IPS-18c (cell line): ENCODE measurements at regions not wholly inside any gene's neighbourhood (a gene's known extent, or its start where the extent isn't known, plus 50 kb on each side); places are given as distances from the start of the nearest gene placed in this dataset.

Source experiments
- H3K4me3 ChIP-seq: 2 replicates; pipeline ENCODE4 v1.7.0; 2013; ENCODE audit warnings: low read depth, mild to moderate bottlenecking, low read length, moderate library complexity; ENCODE audit not compliant: insufficient read depth
- H3K9me3 ChIP-seq: one replicate; pipeline ENCODE4 v1.6.1; 2013; ENCODE audit warnings: mild to moderate bottlenecking, low read length, moderate library complexity; ENCODE audit not compliant: control insufficient read depth, insufficient read depth

DNA sequence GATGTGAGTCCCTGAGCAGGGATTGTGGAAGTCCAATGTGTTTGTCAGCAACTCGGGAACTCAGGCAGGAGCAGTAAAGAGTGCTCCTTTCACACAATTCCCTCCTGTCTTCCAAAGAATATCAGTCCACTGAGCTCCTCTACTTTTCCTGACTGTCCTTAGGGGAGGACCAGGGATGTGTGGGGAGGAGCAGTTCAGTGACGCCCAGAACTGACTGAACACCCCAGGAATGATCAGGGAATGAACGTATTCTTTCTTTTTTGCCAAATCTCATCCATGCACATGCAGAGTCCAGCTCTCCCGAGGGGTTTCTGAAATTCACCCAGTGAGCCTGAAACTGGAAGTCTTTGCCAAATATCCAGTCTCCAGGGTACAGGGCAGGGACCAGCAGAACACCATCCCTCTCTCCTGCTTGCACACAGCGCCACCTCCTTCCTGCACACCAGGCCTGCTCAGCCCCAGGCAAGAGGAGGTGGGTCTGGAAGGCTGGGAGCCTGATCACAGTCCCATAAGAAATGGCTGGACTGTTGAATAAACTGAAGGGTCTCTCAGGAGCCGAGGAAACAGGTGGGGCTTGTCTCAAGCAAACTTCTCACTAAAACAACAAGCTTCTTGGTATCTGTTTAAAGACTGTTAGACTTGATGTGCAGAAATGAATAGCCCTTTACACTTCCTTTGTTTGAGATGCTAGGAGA lies 294.7 kb downstream of the C7orf25 start:
- Histone ChIP-seq H3K9me3 (no peaks in the 10 kb centered on the region), H3K4me3 (no peak overlapping the region)

DNA sequence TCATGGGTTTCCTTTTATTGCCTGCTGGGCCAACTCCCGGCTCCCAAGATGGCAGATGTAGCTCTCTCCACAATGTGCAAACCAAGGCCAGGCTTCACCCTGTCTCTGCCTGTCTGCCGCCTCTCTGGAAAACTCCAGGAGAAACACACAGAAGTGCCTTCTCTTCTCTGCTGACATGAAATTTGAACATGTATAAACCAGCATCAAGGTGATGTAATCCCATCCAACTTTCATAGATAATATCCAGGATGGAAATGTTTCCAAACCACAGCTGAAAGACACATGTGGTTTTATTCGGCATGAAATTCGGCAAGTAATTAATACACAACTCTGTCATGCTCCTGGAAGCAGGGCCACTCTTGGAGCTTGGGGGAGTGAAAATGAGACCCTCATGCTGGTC lies 297.2 kb downstream of the C7orf25 start:
- Histone ChIP-seq H3K9me3 (no peaks in the 10 kb centered on the region), H3K4me3 (no peak overlapping the region)

DNA sequence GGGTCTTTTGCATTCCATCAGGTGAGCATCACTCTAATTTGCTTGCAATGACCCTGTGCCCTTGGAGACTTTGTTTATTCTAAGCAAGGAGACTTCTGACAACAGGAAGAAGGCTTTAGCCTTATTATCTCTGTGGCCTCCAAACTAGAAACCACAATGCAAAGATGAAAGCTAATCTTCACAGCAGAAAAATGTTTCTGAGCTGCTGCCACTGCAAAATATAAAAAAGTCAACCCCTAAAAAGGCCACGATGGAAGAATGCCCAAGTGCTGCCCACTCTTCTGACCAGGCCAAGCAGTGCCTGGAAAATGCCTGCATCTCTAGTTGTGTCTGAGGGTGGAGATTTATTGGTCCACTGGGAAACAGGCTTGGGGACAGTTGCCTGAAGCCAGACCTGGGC lies 299.9 kb downstream of the C7orf25 start:
- H3K4me3 ChIP-seq = no peak overlapping the region
- no peaks in the 10 kb centered on the region for H3K9me3 ChIP-seq

DNA sequence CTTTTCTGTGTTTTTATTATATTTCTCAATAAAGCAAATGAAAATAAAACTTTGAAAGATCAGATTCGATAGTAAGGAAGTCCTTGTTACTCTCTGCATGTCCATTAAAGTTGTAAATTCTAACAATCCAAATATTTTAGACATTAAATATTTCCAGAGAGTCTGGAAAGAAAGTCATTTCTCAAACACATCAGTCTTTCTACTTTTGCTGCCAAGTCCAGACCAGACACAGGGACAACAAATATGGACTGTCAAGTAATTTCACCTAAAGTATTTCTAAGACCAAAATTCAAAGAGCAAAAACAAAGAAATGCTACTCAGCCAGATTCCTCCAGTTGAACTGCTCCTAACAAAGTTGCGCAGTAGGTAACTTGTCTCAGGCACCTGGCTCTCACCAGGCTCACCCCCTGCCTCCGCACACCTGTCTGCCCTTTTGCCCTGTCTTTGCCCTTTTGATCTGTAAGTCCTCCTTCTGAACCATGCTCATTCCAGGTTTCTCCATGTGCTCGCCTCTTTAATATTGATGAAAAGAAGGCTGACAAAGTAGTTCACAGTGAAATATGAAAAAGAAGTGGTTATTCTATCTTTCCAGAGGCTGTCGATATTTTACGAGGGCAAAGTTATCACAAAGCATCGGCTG lies 300.5 kb downstream of the C7orf25 start:
- no peak overlapping the region for H3K4me3 ChIP-seq
- H3K9me3 ChIP-seq = no peaks in the 10 kb centered on the region

DNA sequence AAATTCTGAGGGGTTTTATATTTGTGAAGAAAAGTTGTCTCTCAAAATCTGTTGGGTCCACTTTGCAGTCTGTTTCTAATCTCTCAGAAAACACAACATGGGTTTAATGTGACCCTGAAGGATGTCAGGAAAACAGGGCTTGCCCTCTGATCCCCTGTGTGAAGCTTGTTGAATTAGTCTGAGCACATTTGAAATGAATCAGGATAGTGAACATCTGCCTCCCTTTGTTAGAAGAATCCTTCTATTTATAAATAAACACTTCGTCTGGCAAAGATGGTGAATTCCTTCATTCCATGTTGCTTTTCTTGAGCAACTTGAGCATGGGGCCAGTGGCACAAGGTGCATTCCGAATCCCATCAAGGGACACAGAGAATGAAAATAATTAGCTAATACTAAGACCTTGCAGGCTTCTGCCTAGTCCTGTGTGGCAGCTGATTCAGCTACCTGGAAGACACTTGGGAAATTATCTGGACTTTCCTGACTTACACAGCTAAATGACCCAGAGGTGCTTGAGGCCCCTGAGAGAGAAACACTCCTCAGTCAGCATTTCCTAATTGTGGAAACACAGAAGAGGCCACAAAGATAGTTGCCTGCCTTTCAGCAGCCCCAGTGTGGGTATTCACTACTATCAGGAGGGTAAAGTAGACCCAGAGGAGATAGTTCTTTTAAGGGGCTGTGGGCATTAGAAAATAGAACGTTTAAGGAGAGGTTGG lies 305.5 kb downstream of the C7orf25 start:
- Histone ChIP-seq H3K4me3 (no peak overlapping the region), H3K9me3 (no peaks in the 10 kb centered on the region)

DNA sequence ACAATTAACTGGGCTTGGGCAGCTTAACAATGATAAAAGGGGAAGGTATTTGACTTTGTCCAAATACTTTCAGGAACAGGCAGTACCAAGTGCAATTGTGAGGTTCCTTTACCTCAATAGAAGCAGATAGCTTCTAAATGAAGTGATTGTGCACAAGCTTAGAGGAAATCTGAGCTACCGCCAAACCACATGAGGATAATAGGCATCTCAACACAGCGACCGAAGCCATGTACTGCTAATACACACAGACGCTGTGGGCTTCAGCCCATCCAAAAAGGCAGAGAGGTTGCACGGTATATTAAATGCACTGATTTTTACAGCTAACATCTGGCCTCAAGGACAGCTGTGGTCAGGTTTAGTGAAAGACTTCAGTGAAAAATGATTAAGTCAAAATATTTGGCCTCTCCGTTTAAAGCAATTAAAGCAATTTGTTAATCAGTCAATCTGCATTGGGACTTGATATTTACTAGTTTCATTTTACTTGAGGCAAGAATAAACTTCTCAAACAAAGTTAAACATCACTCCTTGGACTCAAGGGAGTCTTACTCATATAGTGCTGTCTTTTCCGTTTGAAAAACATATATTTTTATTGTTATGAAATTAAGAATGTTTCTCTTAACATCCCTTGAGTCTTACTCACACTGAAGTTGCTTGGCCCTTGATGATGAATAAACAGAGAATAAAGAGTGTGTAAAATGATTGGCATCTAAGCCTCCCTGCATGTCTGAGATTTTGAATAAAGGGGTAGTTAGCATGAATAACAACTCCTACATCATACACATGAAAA lies 306.3 kb downstream of the C7orf25 start:
- H3K4me3 ChIP-seq = no peak overlapping the region
- H3K9me3 ChIP-seq = no peaks in the 10 kb centered on the region

DNA sequence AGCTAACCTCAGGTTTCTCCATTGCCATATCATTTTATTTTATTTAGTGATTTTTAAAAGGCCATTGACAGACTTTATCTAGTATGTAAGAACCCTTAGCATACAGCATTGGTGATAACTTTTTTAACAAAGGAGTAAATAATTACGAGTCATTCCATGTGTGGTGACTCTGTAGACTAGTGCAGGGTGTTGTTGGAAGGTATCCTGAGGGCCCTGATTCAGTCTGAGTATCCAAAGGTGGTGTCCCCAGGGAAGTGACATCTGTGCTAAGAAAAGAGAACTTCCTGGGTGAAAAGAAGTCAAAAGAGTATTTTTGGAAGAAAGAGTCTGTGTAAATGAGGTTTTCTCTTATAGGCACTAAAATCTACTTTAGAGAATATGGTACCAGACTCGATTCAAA lies 308.4 kb downstream of the C7orf25 start:
- no peak overlapping the region for H3K4me3 ChIP-seq
- H3K9me3 ChIP-seq = no peaks in the 10 kb centered on the region

DNA sequence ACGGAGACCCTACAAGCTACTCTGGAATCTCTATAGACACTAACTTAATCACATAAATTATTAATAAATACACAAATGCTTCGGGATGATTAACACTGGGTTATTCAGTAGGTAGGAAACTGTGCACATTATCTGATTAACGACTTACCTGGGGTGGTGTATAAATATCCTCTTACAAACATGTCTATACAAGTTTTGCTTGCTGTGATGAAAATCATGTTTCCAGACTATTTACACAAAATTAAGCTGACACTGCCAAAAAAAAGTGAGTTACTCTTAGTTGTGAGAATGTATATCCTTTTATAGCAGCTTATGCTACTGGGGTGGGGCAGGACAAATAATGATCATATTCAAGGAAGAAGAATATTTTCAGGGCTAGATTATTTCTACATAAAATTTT lies 314.6 kb downstream of the C7orf25 start:
- Histone ChIP-seq H3K4me3 (no peak overlapping the region), H3K9me3 (peaks cover 4% of the 10 kb centered on the region)

DNA sequence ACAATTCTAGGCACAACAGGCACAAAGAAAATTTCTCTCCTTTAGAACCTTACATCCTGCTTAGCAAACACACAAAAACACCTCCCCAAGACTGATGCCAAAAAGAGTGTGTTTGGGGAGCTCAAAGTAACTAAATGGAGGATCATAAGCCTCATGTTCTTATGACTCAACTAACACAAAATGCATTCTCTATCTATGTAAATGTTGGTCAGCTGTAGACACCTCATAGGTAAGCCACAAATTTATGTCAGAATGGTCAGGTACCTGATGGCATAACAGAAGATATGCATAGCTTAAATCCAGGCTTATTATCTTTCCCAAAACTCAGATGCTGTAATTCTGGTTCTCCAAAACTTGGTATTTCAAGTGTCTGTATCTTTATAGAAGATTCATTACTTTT lies 315.1 kb downstream of the C7orf25 start:
- Histone ChIP-seq H3K4me3 (no peak overlapping the region), H3K9me3 (peaks cover 4% of the 10 kb centered on the region)

DNA sequence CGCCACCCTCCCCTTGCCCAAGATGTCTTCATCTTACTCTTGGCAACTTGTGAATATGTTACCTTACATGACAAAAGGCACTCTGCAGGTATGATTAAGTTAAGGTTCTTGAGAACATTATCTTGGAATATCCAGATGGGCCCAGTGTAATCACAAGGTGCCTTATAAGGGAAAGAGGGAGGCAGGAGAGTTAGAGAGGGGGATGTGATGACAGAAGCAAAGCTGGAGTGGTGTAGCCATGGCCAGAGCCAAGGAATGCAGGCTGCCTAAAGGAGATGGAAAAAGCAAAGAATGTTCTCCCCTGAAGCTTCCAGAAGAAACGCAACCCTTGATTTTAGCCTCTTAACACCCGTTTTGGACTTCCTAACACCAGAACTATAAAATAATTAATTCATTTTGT lies 318.0 kb downstream of the C7orf25 start:
- Histone ChIP-seq H3K4me3 (no peak overlapping the region), H3K9me3 (peaks cover 4% of the 10 kb centered on the region)

DNA sequence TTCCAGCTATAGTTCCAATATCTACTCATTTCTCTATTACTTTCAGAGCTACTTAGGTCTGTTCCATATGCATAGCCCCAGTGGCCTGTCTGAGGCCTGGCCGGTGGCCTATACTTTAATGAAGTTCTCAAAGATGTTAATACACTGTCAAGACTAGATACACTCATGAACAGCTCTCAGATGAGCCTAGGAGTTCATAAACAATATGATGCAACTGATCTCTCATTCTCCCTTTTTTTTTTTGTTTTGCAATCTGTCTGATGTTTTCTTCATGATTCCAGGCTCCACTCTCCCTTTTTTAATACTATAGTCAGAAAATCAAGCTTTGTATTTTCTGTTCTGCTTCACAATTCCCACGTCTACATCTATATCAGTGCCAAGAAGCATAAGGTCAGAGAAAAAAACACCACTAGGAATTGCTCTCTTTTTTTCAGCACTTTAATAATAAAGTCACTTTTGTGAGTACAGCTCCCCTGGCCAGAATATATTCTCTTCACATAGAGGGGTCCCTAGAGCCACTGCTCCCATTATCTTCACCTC lies 321.0 kb downstream of the C7orf25 start:
- Histone ChIP-seq H3K4me3 (no peak overlapping the region), H3K9me3 (peaks cover 4% of the 10 kb centered on the region)

DNA sequence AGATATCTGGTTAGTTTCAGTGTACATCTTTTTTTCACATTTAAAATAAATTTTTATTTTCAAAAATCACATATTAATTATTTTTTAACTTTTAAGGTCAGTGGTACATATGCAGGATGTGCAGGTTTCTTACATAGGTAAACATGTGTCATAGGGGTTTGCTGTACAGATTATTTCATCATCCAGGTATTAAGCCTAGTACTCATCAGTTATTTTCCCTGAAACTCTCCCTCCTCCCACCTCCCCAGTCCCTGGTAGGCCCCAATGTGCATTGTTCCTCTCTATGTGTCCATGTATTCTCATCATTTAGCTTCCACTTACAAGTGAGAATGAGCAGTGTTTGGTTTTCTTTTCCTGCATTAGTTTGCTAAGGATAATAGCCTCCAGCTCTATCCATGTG lies 323.0 kb downstream of the C7orf25 start:
- peaks cover 4% of the 10 kb centered on the region for H3K9me3 ChIP-seq
- H3K4me3 ChIP-seq = no peak overlapping the region

DNA sequence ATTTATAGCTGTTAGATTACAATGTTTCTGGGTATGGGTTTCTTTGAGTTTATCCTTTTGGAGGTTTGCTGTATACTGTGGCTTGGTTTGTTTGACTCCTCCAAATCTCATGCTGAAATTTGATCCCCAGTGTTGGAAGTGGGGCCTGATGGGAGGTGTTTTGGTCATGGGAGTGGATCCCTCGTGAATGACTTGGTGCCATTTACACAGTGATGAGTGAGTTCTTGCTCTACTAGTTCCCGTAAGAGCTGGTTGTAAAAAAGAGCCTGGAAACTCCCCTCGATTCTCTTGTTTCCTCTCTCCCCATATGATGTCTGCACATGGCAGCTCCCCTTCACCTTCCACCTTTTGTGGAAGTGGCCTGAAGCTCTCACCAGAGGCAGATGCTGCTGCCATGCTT lies 324.1 kb downstream of the C7orf25 start:
- peaks cover 4% of the 10 kb centered on the region for H3K9me3 ChIP-seq
- no peak overlapping the region for H3K4me3 ChIP-seq

DNA sequence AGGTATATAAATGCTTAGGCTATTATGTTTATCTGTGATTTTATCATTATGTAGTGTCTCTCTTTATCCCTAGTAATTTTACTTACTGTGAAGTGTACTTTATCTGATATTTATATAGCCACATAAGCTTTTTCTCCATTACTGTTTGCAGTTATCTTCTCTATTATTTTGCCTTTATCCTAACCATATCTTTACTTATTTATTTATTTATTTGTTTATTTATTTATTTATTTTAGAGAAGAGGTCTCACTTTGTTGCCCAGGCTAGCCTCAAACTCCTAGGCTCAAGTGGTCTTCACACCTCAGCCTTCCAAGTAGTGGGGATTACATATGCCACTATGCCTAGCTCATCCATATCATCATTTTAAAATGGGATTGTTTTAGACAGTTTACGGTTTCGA lies 331.8 kb downstream of the C7orf25 start:
- Histone ChIP-seq H3K4me3 (no peak overlapping the region), H3K9me3 (no peaks in the 10 kb centered on the region)

DNA sequence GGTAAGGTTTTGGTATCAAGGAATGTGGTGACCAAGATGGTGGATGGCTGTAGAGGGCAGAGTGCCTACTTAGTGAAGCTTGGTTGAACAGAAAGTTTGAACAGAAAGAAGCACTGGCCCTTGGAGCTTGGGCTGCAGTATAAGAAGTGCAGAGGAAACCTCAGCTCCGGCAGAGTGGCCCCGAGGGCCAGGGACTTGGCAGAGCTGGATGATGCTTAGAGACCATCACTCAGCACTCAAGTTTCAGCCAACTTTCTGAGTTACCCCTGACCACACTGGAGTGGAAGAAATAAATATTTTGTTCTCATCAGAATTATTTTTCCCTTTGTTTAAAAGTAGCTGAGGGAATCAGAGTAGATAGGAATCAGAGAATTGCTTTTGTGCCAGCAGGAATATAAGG lies 336.7 kb downstream of the C7orf25 start:
- no peaks in the 10 kb centered on the region for H3K9me3 ChIP-seq
- H3K4me3 ChIP-seq = no peak overlapping the region

DNA sequence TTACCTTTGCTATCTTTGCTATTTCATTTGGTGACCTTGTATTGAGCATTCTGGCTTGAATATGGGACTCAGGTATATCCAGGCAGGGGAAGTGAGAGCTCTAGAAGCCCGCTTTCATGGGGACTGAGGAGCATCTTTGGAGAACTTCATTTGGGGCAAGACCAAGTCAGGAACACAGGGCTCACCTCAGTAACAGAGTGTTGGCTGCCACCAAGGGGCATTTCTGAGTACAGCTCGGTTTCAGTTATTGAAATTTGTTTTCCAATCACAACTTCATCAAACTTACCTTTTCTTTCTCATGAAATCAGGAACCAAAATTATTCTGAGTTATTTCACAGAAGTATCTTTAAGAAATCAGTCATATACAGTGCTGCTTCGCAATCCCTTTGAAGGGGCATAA lies 337.2 kb downstream of the C7orf25 start:
- no peak overlapping the region for H3K4me3 ChIP-seq

DNA sequence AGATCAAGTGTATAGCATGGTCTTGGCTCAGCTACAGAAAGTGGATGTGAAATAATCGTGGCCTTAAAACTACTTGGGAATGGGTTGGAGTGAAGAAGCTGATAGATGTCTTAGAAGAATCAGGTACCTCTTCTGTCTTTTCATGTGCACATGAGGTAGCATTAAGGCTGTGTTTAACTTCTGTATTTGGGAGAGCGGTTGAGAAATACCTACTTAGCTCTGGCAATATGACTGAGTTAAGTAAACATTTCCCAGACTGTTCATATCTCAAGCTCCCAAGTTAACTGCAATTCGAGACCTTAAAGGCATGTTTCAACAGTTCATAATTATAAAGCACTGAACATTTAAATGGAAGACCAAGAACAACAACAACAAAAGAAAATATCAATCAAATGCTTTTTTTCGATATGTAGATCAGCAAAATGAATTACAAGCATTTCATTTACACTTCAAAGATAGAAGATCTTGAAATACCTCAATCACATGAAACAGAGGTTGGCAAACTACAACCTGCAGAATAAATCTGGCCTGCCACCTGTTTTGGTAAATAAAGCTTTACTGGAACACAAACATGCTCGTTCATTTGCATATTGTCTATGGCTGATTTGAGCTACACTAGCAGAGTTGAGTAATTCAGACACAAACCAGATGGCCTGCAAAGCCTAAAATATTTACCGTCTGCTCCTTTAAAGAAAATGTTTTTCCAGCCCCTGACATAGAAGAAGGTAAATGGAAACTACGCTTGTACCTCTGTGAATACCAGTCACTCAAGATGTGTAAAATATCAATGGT lies 337.1 kb upstream of the GLI3 start:
- no peak overlapping the region for H3K4me3 ChIP-seq
- peaks cover 2% of the 10 kb centered on the region for H3K9me3 ChIP-seq

More for the DNA sequence above, 337.2 kb downstream of the C7orf25 start:
- no peaks in the 10 kb centered on the region for H3K9me3 ChIP-seq
